HG02981 (cell line): ENCODE measurements at regions not wholly inside any gene's neighbourhood (a gene's known extent, or its start where the extent isn't known, plus 50 kb on each side); places are given as distances from the start of the nearest gene placed in this dataset.
"Not testable (repeated sequence)": the region's sequence is repeated elsewhere in the genome, so short reads cannot be mapped to it uniquely, and the experiment has no call there.

Experiments used
- ATAC-seq: cut with Tn5 transposase; IDR thresholded peaks from one replicate; pipeline ENCODE4 v1.9.1; 2021; ENCODE audit warnings: mild to moderate bottlenecking, moderate library complexity; ENCODE audit not compliant: unreplicated experiment

GRCh38 chr13:99792079-99792921 lies 179.3 kb downstream of the ZIC5 start:
- ATAC-seq, result no peak

DNA sequence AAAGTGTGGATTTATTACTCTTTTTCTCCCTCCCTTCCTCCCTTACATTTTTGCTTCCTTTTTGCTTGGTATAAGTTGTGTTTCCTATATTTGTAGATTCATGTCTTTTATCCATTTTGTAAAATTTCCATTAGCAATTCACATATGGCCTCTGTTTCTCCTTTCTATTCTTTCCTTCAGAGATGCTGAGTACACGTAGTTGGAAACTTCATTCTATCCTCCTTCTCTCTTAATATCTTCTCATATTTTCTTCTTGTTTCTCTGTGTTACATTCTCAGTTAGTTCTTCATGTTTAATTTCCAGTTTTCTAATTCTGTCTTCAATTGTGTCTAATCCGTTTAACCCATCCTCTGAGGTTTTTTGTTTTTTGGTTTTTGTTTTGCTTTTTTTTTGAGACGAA lies 188.9 kb downstream of the ZIC5 start:
- ATAC-seq, result no peak

GRCh38 chr13:99778500-99778899 lies 193.1 kb downstream of the ZIC5 start:
- no peak for ATAC-seq

DNA sequence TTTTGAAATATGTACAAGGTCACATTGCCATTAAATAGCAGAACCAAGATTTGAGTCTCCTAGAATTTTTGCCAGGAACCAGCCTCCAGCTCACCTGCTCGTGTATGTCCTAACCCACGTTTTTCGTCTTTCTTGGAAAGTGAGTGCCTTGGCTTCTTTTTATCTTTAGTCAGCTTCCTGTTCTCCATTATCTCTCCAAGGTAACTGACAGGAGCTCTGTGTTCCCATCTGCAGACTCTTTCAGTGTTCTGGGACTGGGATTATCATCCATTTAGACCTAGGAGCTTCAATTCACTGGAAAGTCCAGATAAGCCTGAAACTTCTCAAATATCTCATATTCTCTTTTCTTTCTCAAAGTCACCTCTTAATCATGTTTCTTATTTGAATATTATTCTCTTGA lies 193.7 kb downstream of the ZIC5 start:
- ATAC-seq, result no peak

DNA sequence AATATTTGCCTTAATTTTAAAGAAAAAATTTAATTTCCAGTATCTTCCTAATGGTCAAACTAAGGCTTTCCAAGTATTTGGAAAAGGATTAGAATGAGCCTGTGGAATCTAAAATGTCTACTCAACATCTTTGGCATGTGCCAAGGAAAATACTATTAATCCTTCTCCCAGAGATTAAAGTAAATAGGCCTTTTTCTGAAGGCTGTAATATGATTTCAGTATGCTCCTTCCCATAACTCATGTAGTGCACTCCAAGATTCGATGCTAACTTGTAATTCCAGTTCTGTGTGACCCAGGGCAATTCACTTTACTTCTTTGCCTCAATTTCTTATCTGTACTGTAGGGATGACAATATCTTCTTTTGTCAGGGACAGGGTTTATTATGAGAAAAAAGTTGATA lies 196.9 kb downstream of the ZIC5 start:
- no peak for ATAC-seq

- ATAC-seq, result no peak
Observed at GRCh38 chr13:99768986-99769385, 202.6 kb downstream of the ZIC5 start.

DNA sequence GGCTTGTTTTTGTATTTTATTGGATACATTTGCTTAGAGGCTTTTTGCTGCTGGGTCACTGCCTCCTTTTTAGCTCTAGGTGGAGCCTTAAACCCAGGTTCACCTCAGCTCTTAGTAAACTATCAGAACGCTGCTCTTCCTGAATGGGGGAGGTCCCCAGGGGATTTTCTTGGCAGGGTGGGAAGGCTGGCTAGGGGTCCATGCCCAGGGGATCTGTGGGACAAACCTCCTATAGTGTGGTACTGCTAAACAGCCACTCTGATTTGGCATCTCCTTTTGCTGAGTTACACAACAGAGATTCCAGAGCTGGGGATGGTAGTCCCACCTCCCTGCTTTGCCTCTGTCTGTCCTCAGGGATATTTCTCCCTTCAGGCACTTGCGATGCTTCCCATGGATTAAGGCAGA lies 204.9 kb downstream of the ZIC5 start:
- no peak for ATAC-seq

DNA sequence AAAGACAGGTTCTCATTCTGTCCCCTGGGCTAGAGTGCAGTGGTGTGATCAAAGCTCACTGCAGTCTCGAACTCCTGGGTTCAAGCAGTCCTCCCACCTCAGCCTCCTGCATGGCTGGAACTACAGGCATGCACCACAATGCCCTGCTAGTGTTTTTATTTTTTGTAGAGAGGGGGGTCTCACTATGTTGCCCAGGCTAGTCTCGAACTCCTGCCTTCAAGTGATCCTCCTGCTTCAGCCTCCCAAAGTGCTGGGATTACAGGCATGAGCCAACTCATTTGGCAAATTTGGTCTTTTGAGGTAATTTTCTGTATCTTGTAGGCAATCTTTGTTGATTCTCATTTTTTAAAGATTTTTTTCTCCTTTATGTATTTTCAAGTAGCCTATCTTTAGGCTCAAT lies 205.7 kb downstream of the ZIC5 start:
- no peak for ATAC-seq

DNA sequence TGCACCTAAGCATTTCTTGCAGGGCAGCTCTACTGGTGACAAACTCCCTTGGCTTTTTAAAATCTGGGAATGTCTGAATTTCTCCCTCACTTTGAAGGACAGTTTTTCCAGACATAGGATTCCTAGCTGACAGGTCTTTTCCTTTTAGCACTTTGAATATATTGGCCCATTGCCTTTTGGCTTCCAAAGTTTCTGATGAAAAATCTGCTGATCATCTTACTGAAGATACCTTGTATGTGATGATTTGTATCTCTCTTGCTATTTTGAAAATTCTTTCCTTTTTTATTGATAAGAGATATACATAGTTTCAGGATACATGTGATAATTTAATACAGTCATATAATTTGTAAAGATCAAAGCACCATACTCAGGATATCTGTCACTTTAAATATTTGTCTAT lies 211.1 kb downstream of the ZIC5 start:
- ATAC-seq, result no peak

- ATAC-seq, result no peak
Observed at GRCh38 chr13:99759163-99759552, 212.4 kb downstream of the ZIC5 start.

GRCh38 chr13:99758460-99759162 lies 213.0 kb downstream of the ZIC5 start:
- ATAC-seq, result no peak

GRCh38 chr13:99757756-99758459 lies 213.7 kb downstream of the ZIC5 start:
- no peak for ATAC-seq

DNA sequence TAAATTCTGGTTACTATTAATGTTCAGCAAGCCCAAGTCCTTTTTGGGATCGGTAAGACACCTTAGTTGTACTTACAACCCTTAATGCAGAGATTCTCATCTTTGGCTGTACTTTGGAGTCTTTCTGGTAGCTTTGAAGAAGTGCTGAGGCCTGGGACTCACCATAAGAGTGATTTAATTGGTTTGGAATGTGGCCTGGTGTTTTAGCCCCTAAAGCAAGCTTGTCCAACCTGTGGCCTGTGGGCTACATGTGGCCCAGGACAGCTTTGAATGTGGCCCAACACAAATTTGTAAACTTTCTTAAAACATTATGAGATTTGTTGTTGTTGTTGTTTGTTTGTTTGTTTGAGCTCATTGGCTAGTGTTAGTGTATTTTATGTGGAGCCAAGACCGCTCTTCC lies 215.3 kb downstream of the ZIC5 start:
- no peak for ATAC-seq

DNA sequence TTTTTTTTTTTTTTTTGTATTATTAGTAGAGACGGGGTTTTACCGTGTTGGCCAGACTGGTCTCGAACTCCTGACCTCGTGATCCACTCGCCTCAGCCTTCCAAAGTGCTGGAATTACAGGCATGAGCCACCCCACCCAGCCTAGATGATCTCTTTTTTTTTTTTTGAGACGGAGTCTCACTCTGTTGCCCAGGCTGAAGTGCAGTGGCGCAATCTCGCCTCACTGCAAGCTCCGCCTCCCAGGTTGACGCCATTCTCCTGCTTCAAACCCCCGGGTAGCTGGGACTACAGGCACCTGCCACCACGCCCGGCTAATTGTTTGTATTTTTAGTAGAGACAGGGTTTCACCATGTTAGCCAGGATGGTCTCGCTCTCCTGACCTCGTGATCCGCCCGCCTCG lies 216.8 kb downstream of the ZIC5 start:
- not testable (repeated sequence) for ATAC-seq

GRCh38 chr13:99752373-99752772 lies 219.2 kb downstream of the ZIC5 start:
- ATAC-seq, result no peak

GRCh38 chr13:99751517-99752199 lies 219.9 kb downstream of the ZIC5 start:
- no peak for ATAC-seq

GRCh38 chr13:99750951-99751350 lies 220.6 kb downstream of the ZIC5 start:
- ATAC-seq, result no peak

DNA sequence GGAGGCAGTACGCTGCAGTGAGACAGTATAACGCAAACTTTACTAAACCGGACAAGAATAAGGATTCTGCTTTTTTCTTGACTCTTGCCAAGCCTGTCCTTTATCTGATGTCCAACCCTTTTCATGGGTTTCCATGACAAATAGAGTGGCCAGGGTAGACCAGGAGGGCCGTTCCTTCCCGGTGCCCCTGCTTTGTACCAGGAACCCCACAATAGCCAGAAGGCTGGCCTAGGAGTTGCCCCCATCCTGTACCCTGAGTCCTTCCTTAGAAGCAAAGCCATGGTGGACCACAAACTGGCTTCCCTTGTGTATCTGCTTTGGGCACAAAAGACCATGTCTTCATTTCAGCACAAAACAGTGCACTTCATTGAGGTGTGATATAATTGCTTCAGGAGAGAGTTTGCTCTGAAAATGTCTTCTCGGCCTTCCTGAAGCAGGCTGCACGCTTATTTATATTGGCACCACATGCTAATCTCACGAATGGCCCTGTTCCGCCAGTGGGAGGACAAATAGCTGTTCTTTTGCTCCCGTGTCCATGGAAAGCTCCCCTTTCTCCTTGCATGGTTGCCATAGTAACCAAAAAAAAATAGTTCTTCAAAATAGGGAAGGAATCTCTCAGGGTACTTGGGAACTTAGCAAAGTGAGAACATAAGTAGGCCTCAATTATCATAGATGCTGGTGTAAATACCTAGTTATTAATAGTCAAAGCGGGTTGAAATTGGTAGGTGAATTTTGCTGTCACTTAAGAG lies 222.1 kb downstream of the ZIC5 start:
- no peak for ATAC-seq

GRCh38 chr13:99747403-99747710 lies 224.2 kb downstream of the ZIC5 start:
- no peak for ATAC-seq

DNA sequence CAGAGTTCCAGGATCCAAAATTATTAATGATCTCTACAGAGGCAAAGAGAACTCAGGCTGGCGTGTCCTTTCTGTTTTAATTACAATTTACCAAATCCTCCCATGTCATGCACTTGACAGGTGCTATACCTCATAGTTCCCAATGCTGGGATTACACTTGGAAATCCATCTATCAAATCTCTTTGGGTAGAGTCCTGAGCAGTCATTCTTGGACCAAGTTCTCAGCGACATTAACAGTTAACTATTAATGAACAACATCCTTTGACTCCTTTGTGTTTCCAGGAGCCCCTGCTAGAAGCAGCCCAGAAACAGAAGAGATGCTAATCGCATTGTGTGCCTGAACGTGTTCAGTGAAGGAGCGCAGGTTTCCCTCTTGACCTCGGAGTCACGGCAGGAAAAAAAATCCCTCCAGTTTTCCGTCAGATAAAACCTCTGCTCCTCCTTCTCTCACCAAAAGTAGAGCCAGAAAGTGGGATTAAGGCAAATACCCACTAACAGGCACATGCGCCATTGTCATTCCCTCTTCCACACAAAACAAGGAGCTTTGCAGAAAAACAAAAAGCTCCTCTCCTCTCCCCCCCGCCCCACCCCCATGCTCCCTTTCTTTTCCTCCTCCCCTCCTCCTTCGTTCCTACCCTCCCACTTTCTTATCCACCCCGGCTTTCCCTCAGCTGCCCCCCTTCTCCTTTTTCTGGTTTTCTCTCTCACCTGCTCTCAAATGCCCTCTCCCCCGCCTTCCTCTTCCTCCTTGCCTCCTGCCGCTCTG lies 224.7 kb downstream of the ZIC5 start:
- ATAC-seq, result no peak
